ENCODE measurements at regions not wholly inside any gene's neighbourhood (a gene's known extent, or its start where the extent isn't known, plus 50 kb on each side); places are given as distances from the start of the nearest gene placed in this dataset.

DNA sequence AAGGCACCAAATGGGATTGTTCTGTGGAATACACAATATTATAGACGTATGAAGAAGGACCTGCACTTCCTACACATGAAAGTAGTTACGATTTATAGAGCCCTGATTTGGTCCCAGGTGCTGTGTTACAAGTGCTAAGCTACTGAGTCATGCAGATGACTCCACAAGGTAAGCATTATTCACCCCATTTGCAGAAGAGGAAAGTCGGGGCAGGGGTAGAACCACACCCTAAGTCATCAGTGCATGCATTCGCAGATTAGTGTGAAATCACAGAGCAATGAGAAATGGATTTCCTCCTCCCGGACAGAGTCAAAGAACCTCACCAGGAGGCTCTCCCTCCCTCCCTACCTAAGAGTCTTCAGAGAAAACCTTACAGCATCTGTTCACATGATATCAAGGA, 279.5 kb downstream of the LRFN2 start:
- DNase-seq = no peak
- no peak for TF ChIP-seq ELF1 (IDR thresholded peaks at IDR 0.05)
- TF ChIP-seq, protein P1, sequence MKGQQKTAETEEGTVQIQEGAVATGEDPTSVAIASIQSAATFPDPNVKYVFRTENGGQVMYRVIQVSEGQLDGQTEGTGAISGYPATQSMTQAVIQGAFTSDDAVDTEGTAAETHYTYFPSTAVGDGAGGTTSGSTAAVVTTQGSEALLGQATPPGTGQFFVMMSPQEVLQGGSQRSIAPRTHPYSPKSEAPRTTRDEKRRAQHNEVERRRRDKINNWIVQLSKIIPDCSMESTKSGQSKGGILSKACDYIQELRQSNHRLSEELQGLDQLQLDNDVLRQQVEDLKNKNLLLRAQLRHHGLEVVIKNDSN (IDR thresholded peaks at IDR 0.05; ENCODE audit: borderline replicate concordance, low read depth) = no peak
- TF ChIP-seq POLR2AphosphoS5 (IDR thresholded peaks at IDR 0.05; ENCODE audit: low read depth, low read length) = no peak
- no peak for TF ChIP-seq MEF2A (IDR thresholded peaks at IDR 0.05; ENCODE audit: borderline replicate concordance, low read depth)
- no peak for TF ChIP-seq EP300 (IDR thresholded peaks at IDR 0.05; ENCODE audit: borderline replicate concordance in 1 of 2, low read depth in 1 of 2, low read length in 1 of 2)
- no peak for TF ChIP-seq JUND (IDR thresholded peaks at IDR 0.05)
- no peak for TF ChIP-seq GABPA (IDR thresholded peaks at IDR 0.05; ENCODE audit: low read depth)
- TF ChIP-seq, protein P2, sequence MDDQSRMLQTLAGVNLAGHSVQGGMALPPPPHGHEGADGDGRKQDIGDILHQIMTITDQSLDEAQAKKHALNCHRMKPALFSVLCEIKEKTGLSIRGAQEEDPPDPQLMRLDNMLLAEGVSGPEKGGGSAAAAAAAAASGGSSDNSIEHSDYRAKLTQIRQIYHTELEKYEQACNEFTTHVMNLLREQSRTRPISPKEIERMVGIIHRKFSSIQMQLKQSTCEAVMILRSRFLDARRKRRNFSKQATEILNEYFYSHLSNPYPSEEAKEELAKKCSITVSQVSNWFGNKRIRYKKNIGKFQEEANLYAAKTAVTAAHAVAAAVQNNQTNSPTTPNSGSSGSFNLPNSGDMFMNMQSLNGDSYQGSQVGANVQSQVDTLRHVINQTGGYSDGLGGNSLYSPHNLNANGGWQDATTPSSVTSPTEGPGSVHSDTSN (IDR thresholded peaks at IDR 0.05) = no peak
- no peak for TF ChIP-seq TAF1 (IDR thresholded peaks at IDR 0.05; ENCODE audit: borderline replicate concordance, low read depth, low read length)
- TF ChIP-seq, protein P3, sequence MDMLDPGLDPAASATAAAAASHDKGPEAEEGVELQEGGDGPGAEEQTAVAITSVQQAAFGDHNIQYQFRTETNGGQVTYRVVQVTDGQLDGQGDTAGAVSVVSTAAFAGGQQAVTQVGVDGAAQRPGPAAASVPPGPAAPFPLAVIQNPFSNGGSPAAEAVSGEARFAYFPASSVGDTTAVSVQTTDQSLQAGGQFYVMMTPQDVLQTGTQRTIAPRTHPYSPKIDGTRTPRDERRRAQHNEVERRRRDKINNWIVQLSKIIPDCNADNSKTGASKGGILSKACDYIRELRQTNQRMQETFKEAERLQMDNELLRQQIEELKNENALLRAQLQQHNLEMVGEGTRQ (IDR thresholded peaks at IDR 0.05; ENCODE audit: borderline replicate concordance, low read depth, low read length) = no peak
- TF ChIP-seq FOSL2 (IDR thresholded peaks at IDR 0.05; ENCODE audit: borderline replicate concordance, low read depth) = no peak
- Histone ChIP-seq H4K20me1 (ENCODE audit: insufficient read depth) (no peaks in the 10 kb centered on the region), H3K27me3 (ENCODE audit: insufficient read depth) (no peaks in the 10 kb centered on the region), H3K9ac (no peak overlapping the region), H3K9me2 (no peaks in the 10 kb centered on the region), H3K4me3 (ENCODE audit: low read depth in 2 of 2, low read length in 1 of 2) (no peak overlapping the region), H2AFZ (ENCODE audit: low read depth) (no peak overlapping the region), H3F3A (replicated peaks; ENCODE audit: insufficient read depth) (no peaks in the 10 kb centered on the region), H3K36me3 (replicated peaks in 1 of 2; ENCODE audit: control insufficient read depth in 1 of 2, insufficient read depth in 2 of 2, low read length in 1 of 2) (no peaks in the 10 kb centered on the region), H3K79me2 (ENCODE audit: insufficient read depth) (no peaks in the 10 kb centered on the region), H3K27ac (ENCODE audit: low read depth in 2 of 2, low read length in 1 of 2) (no peak overlapping the region), H3K4me1 (ENCODE audit: control insufficient read depth in 1 of 2, insufficient read depth in 2 of 2, low read depth in 1 of 2, low read length in 1 of 2) (peaks cover 0 to 9% of the 10 kb centered on the region in 2 experiments; a peak in 1 of 4 replicates), H3K4me2 (no peak overlapping the region), H3K9me3 (no peaks in the 10 kb centered on the region)
- ChIA-PET CTCF (interaction anchor here (0.6 to 3.7 kb wide), 13 partner anchors 8 to 948 kb away, joined by 3 to 19 read pairs (median 4); no protein-coding TSS in a partner anchor), POLR2A (no interaction called here)
- WGBS (ENCODE audit: low lambda C conversion rate) = 41% methylated on average over 5 of the region's 5 CpGs

DNA sequence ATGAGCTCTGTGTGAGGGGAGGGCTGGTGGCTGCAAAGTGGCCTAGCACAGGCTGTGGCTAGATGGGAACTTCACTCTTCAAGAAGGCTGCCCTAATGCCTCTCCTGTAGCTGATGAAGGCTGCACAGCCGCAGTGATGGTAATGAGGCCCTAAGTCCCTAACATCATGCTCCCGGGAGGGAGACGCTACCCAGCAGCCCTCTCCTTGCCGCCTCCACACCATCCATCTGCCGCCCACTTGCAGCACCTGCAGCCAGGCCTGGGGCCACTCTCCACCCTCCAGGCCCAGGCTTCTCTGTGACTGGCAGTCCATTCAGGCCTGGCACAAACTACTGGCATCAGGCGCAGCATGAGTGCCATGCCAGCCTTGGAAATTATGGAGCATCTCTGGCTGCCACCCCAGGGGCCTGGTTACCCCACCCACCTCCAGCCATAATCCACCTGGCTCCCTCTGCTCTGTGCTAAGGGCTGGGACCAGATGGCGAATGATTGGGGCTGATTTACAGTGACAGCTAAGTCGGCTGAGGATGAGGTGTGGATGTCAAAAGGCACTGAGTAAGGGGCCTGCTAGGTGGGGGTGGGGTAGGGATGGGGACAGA, 284.2 kb downstream of the LRFN2 start:
- TF ChIP-seq, protein P4, sequence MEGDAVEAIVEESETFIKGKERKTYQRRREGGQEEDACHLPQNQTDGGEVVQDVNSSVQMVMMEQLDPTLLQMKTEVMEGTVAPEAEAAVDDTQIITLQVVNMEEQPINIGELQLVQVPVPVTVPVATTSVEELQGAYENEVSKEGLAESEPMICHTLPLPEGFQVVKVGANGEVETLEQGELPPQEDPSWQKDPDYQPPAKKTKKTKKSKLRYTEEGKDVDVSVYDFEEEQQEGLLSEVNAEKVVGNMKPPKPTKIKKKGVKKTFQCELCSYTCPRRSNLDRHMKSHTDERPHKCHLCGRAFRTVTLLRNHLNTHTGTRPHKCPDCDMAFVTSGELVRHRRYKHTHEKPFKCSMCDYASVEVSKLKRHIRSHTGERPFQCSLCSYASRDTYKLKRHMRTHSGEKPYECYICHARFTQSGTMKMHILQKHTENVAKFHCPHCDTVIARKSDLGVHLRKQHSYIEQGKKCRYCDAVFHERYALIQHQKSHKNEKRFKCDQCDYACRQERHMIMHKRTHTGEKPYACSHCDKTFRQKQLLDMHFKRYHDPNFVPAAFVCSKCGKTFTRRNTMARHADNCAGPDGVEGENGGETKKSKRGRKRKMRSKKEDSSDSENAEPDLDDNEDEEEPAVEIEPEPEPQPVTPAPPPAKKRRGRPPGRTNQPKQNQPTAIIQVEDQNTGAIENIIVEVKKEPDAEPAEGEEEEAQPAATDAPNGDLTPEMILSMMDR (IDR thresholded peaks at IDR 0.05) = no peak
- TF ChIP-seq NRF1 (IDR thresholded peaks at IDR 0.05; ENCODE audit: low read depth, low read length) (no peak), POLR2AphosphoS5 (IDR thresholded peaks at IDR 0.05; ENCODE audit: low read depth, low read length) (no peak)
- H3K9ac ChIP-seq = no peak overlapping the region
- no peak for DNase-seq
- 40% methylated on average over 6 of the region's 8 CpGs for WGBS (ENCODE audit: low lambda C conversion rate)
- H3K4me3 ChIP-seq (ENCODE audit: low read depth in 2 of 2, low read length in 1 of 2) = no peak overlapping the region
- H3K27me3 ChIP-seq (ENCODE audit: insufficient read depth) = no peaks in the 10 kb centered on the region
- H2AFZ ChIP-seq (ENCODE audit: low read depth) = no peak overlapping the region
- CTCF ChIA-PET = no interaction called here
- H3K9me3 ChIP-seq = no peaks in the 10 kb centered on the region
- POLR2A ChIA-PET = no interaction called here
- H3K36me3 ChIP-seq (replicated peaks in 1 of 2; ENCODE audit: control insufficient read depth in 1 of 2, insufficient read depth in 2 of 2, low read length in 1 of 2) = no peaks in the 10 kb centered on the region
- no peak overlapping the region for H3K27ac ChIP-seq (ENCODE audit: low read depth in 2 of 2, low read length in 1 of 2)
- no peaks in the 10 kb centered on the region for H4K20me1 ChIP-seq (ENCODE audit: insufficient read depth)
- no peaks in the 10 kb centered on the region for H3K79me2 ChIP-seq (ENCODE audit: insufficient read depth)
- H3K9me2 ChIP-seq = no peaks in the 10 kb centered on the region
- H3K4me1 ChIP-seq (ENCODE audit: control insufficient read depth in 1 of 2, insufficient read depth in 2 of 2, low read depth in 1 of 2, low read length in 1 of 2) = peaks cover 0 to 13% of the 10 kb centered on the region in 2 experiments; a peak in 1 of 4 replicates
- H3F3A ChIP-seq (replicated peaks; ENCODE audit: insufficient read depth) = no peaks in the 10 kb centered on the region
- H3K4me2 ChIP-seq = no peak overlapping the region
